CD4-positive, CD25-positive, alpha-beta regulatory T cell (primary cell): ENCODE measurements at regions not wholly inside any gene's neighbourhood (a gene's known extent, or its start where the extent isn't known, plus 50 kb on each side); places are given as distances from the start of the nearest gene placed in this dataset.

Experiments used
- ATAC-seq, 2 donors: fragments of 150-1000 bp; cut with Tn5 transposase; one replicate each; pipeline ENCODE4 v1.10.0; 2021; ENCODE audit warnings: low read depth in 2 of 2, moderate number of reproducible peaks in 2 of 2, moderate library complexity in 1 of 2
- DNase-seq, 3 donors: peaks; one replicate each; pipeline versions ENCODE4 v3.0.0 to v3.0.0-alpha.2; 2012 to 2022; ENCODE audit warnings: mixed read lengths in 1 of 3
- H3K27ac ChIP-seq: one replicate; pipeline ENCODE4 v1.7.0; 2013; ENCODE audit warnings: mild to moderate bottlenecking, low read length; ENCODE audit not compliant: insufficient read depth, poor library complexity, severe bottlenecking
- H3K27me3 ChIP-seq: one replicate; pipeline ENCODE4 v1.7.0; 2013; ENCODE audit warnings: low read length; ENCODE audit not compliant: control insufficient read depth, insufficient read depth
- H3K36me3 ChIP-seq: one replicate; pipeline ENCODE4 v1.7.0; 2013; ENCODE audit warnings: mild to moderate bottlenecking, low read length, moderate library complexity; ENCODE audit not compliant: control insufficient read depth, insufficient read depth
- H3K4me1 ChIP-seq: 2 replicates; pipeline ENCODE4 v1.7.0; 2013; ENCODE audit warnings: mild to moderate bottlenecking, low read length; ENCODE audit not compliant: insufficient read depth, control insufficient read depth, poor library complexity, severe bottlenecking
- H3K4me3 ChIP-seq: one replicate; pipeline ENCODE4 v1.7.0; 2013; ENCODE audit warnings: low read depth, mild to moderate bottlenecking, low read length, moderate library complexity
- H3K9me3 ChIP-seq, 2 experiments: 1 replicate in 1 of 2; 2 replicates in 1 of 2; pipeline ENCODE4 v1.7.0; 2013; ENCODE audit warnings: low read length in 2 of 2, mild to moderate bottlenecking in 1 of 2, moderate library complexity in 1 of 2; ENCODE audit not compliant: control insufficient read depth in 2 of 2
- H3K27ac Mint-ChIP-seq, 3 donors: one replicate each; pipeline ENCODE4 v1.8.0; 2020 to 2022; ENCODE audit warnings: mild to moderate bottlenecking in 3 of 3, mixed read lengths in 3 of 3, moderate library complexity in 2 of 3
- H3K27me3 Mint-ChIP-seq: one replicate; pipeline ENCODE4 v1.8.0; 2022; ENCODE audit warnings: mild to moderate bottlenecking, mixed read lengths
- H3K36me3 Mint-ChIP-seq: one replicate; pipeline ENCODE4 v1.8.0; 2020; ENCODE audit warnings: mixed read lengths
- H3K4me1 Mint-ChIP-seq, 4 donors: one replicate each; pipeline ENCODE4 v1.8.0; 2020 to 2022; ENCODE audit warnings: mixed read lengths in 4 of 4, mild to moderate bottlenecking in 1 of 4
- H3K4me3 Mint-ChIP-seq, 4 donors: one replicate each; pipeline ENCODE4 v1.8.0; 2020 to 2022; ENCODE audit warnings: mild to moderate bottlenecking in 4 of 4, mixed read lengths in 4 of 4, moderate library complexity in 3 of 4
- H3K9me3 Mint-ChIP-seq, 7 donors: one replicate each; pipeline ENCODE4 v1.8.0; 2020 to 2022; ENCODE audit warnings: mixed read lengths in 7 of 7, mild to moderate bottlenecking in 3 of 7, moderate library complexity in 2 of 7

GRCh38 chr5:25393256-25393655, 748.5 kb upstream of the CDH10 start:
- Mint-ChIP-seq H3K9me3 (peaks cover 0 to 45% (median 7%) of the 10 kb centered on the region in 7 donors), H3K27ac (no peak overlapping the region), H3K27me3 (no peaks in the 10 kb centered on the region), H3K36me3 (no peaks in the 10 kb centered on the region), H3K4me1 (no peaks in the 10 kb centered on the region), H3K4me3 (no peak overlapping the region)
- Histone ChIP-seq H3K36me3 (no peaks in the 10 kb centered on the region), H3K4me3 (no peak overlapping the region), H3K27ac (no peak overlapping the region), H3K4me1 (no peaks in the 10 kb centered on the region), H3K27me3 (no peaks in the 10 kb centered on the region), H3K9me3 (peaks cover 2 to 4% of the 10 kb centered on the region in 2 experiments)
- DNase-seq, result no peak
- no peak for ATAC-seq

DNA sequence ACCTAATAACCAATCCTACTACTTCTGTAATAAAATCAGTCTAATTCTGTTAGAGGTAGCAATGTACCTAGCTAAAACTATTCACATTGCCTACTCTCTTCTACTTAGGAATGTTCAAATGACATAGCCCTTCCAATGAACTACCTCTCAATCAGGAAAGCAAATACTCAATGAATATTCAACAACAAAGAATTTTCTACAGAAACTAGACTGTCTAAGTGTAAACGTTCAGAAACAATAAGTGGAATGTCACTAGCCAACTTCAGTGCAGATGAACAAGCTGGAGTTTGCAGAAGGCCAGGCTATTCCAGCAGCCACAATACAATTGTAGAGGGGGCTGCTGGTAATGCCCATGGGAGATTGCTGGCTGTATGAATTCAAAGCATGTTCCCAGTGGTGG, 743.2 kb upstream of the CDH10 start:
- Histone ChIP-seq H3K27ac (no peak overlapping the region), H3K9me3 (peaks cover 0 to 11% of the 10 kb centered on the region in 2 experiments), H3K27me3 (no peaks in the 10 kb centered on the region), H3K36me3 (no peaks in the 10 kb centered on the region), H3K4me1 (no peaks in the 10 kb centered on the region), H3K4me3 (no peak overlapping the region)
- ATAC-seq, result no peak
- Mint-ChIP-seq H3K9me3 (peaks cover 0 to 50% (median 9%) of the 10 kb centered on the region in 7 donors), H3K4me3 (no peak overlapping the region), H3K4me1 (no peaks in the 10 kb centered on the region), H3K27ac (no peak overlapping the region), H3K27me3 (no peaks in the 10 kb centered on the region), H3K36me3 (no peaks in the 10 kb centered on the region)
- no peak for DNase-seq

DNA sequence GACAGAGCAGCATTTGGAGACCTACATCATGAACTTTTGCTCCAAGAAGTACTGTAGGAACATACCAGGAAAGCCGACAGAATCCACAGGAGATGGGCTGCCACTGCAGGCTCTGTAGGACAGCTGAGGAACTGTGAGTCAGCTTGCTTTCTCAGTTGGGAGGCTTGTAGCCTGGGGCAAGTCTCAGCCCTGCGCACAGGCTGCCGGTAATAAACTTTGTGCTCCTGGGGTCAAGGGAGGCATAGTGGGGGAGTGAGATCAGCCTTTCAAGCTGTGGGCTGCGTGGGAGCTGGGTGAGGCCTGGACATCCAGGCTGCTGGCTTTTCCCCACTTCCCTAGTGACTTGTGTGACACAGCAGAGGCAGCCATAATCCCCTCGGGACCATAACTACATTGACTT, 718.0 kb upstream of the CDH10 start:
- H3K4me1 ChIP-seq, result no peaks in the 10 kb centered on the region
- H3K36me3 ChIP-seq, result no peaks in the 10 kb centered on the region
- H3K27ac ChIP-seq, result no peak overlapping the region
- no peaks in the 10 kb centered on the region for H3K36me3 Mint-ChIP-seq
- H3K4me3 Mint-ChIP-seq, result no peak overlapping the region
- H3K9me3 Mint-ChIP-seq, result peaks cover 5 to 32% (median 11%) of the 10 kb centered on the region in 7 donors
- H3K27ac Mint-ChIP-seq, result no peak overlapping the region
- no peak overlapping the region for H3K4me3 ChIP-seq
- no peaks in the 10 kb centered on the region for H3K27me3 Mint-ChIP-seq
- no peaks in the 10 kb centered on the region for H3K4me1 Mint-ChIP-seq
- no peaks in the 10 kb centered on the region for H3K27me3 ChIP-seq
- peaks cover 12 to 19% of the 10 kb centered on the region in 2 experiments for H3K9me3 ChIP-seq
- DNase-seq (no peak), ATAC-seq (no peak)

GRCh38 chr5:25358919-25359318, 714.1 kb upstream of the CDH10 start:
- Mint-ChIP-seq H3K4me3 (no peak overlapping the region), H3K9me3 (peaks cover 4 to 28% (median 15%) of the 10 kb centered on the region in 7 donors), H3K27me3 (no peaks in the 10 kb centered on the region), H3K36me3 (no peaks in the 10 kb centered on the region), H3K4me1 (no peaks in the 10 kb centered on the region), H3K27ac (no peak overlapping the region)
- no peak for ATAC-seq
- H3K4me3 ChIP-seq, result no peak overlapping the region
- no peaks in the 10 kb centered on the region for H3K36me3 ChIP-seq
- H3K4me1 ChIP-seq, result no peaks in the 10 kb centered on the region
- H3K27ac ChIP-seq, result no peak overlapping the region
- peaks cover 13 to 19% of the 10 kb centered on the region in 2 experiments for H3K9me3 ChIP-seq
- H3K27me3 ChIP-seq, result no peaks in the 10 kb centered on the region
- DNase-seq, result no peak

DNA sequence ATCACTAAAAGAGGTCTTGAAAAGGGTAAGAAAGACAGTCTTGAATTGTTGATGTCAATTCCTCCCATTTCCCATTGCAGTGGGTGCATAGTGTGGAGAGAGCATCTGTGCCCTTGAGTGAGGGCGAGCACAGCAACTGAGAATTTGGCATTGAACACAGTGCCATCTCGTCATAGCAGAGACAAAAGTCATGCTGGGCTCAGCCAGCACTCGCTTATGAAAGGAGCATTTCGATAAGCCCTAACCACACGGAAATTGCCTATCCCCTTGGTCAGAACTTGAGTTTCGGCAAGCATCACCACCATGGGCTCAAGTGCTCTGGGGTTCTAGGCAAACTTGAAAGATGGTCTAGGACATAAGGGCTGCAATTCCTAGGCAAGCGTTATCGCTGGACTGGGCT, 712.8 kb upstream of the CDH10 start:
- Mint-ChIP-seq H3K27me3 (no peaks in the 10 kb centered on the region), H3K36me3 (no peaks in the 10 kb centered on the region), H3K9me3 (peaks cover 4 to 28% (median 12%) of the 10 kb centered on the region in 7 donors), H3K4me1 (no peaks in the 10 kb centered on the region), H3K27ac (no peak overlapping the region), H3K4me3 (no peak overlapping the region)
- Histone ChIP-seq H3K9me3 (peaks cover 12 to 13% of the 10 kb centered on the region in 2 experiments), H3K4me1 (no peaks in the 10 kb centered on the region), H3K27me3 (no peaks in the 10 kb centered on the region), H3K27ac (no peak overlapping the region), H3K36me3 (no peaks in the 10 kb centered on the region), H3K4me3 (no peak overlapping the region)
- no peak for ATAC-seq
- DNase-seq, result no peak

DNA sequence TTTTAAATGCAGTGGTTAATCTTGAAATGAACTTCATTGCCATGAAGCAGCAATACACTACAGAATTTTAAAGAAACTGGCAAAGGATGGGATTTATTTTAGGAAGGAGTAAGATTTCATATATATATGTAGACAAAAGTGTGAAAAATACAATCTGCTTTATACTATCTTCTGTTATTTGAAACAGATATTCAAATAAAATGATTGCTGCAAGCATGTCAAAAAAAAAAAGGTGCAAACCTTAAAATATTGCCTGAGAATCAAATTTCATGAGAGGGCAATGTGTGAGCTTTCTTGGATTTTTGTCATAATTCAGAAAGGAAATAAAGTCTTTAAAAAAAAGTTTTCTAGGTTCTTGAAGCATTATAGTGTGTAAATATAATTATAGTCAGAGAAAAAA, 705.0 kb upstream of the CDH10 start:
- Histone ChIP-seq H3K36me3 (no peaks in the 10 kb centered on the region), H3K4me1 (no peaks in the 10 kb centered on the region), H3K27me3 (no peaks in the 10 kb centered on the region), H3K4me3 (no peak overlapping the region), H3K9me3 (peaks cover 0 to under 1% of the 10 kb centered on the region in 2 experiments), H3K27ac (no peak overlapping the region)
- Mint-ChIP-seq H3K4me1 (peaks cover 0 to 3% (median 0%) of the 10 kb centered on the region in 4 donors), H3K27me3 (no peaks in the 10 kb centered on the region), H3K36me3 (no peaks in the 10 kb centered on the region), H3K4me3 (no peak overlapping the region), H3K27ac (no peak overlapping the region), H3K9me3 (peaks cover 2 to 22% (median 5%) of the 10 kb centered on the region in 7 donors)
- ATAC-seq (no peak), DNase-seq (no peak)

GRCh38 chr5:25345240-25345771, 700.5 kb upstream of the CDH10 start:
- Mint-ChIP-seq H3K4me3 (no peak overlapping the region), H3K27me3 (no peaks in the 10 kb centered on the region), H3K36me3 (no peaks in the 10 kb centered on the region), H3K27ac (no peak overlapping the region), H3K9me3 (peaks cover 2 to 36% (median 9%) of the 10 kb centered on the region in 7 donors), H3K4me1 (peaks cover 0 to 4% (median 0%) of the 10 kb centered on the region in 4 donors)
- no peak for DNase-seq
- H3K27me3 ChIP-seq, result no peaks in the 10 kb centered on the region
- ATAC-seq, result no peak
- peaks cover 0 to 10% of the 10 kb centered on the region in 2 experiments for H3K9me3 ChIP-seq
- no peak overlapping the region for H3K27ac ChIP-seq
- no peak overlapping the region for H3K4me3 ChIP-seq
- H3K36me3 ChIP-seq, result no peaks in the 10 kb centered on the region
- H3K4me1 ChIP-seq, result no peaks in the 10 kb centered on the region

- no peak for DNase-seq
- Mint-ChIP-seq H3K4me3 (no peak overlapping the region), H3K9me3 (peaks cover 5 to 47% (median 10%) of the 10 kb centered on the region in 7 donors), H3K27ac (no peak overlapping the region), H3K27me3 (no peaks in the 10 kb centered on the region), H3K4me1 (peaks cover 0 to 3% (median 0%) of the 10 kb centered on the region in 4 donors), H3K36me3 (no peaks in the 10 kb centered on the region)
- ATAC-seq, result no peak
- no peaks in the 10 kb centered on the region for H3K36me3 ChIP-seq
- no peaks in the 10 kb centered on the region for H3K27me3 ChIP-seq
- H3K4me3 ChIP-seq, result no peak overlapping the region
- peaks cover 6 to 14% of the 10 kb centered on the region in 2 experiments for H3K9me3 ChIP-seq
- H3K27ac ChIP-seq, result no peak overlapping the region
- no peaks in the 10 kb centered on the region for H3K4me1 ChIP-seq
Observed at GRCh38 chr5:25339541-25339940, 694.8 kb upstream of the CDH10 start.
